ENCODE measurements at regions not wholly inside any gene's neighbourhood (a gene's known extent, or its start where the extent isn't known, plus 50 kb on each side); places are given as distances from the start of the nearest gene placed in this dataset.

- TF ChIP-seq CREB1 (CRISPR knock-in tag; IDR thresholded peaks at IDR 0.05; ENCODE audit: low read depth) (no peak), STAT1 (IDR thresholded peaks at IDR 0.05; ENCODE audit: unreplicated experiment) (no peak), ZNF114 (CRISPR knock-in tag; IDR thresholded peaks at IDR 0.05) (no peak)
These were observed 189.9 kb upstream of the PRSS58 start (continued) for GRCh38 chr7:142447762-142448161.

- no peaks in the 10 kb centered on the region for H3K9me2 ChIP-seq (ENCODE audit: insufficient read depth)
- no peaks in the 10 kb centered on the region for H3K27me3 ChIP-seq (ENCODE audit: insufficient read depth)
- Mint-ChIP-seq H3K9me3 (no peaks in the 10 kb centered on the region), H3K27ac (peak overlapping the region; percentile 61; the same call in 1 of the 2 replicates), H3K36me3 (ENCODE audit: low read depth) (no peaks in the 10 kb centered on the region), H3K4me3 (no peak overlapping the region), H3K4me1 (peaks cover 25% of the 10 kb centered on the region), H3K27me3 (ENCODE audit: insufficient read depth, low read depth, poor library complexity) (peaks cover 4% of the 10 kb centered on the region)
- peak; percentile 87 to 93 for TF ChIP-seq CTCF (conservative IDR thresholded peaks at IDR 0.05; ENCODE audit: low read depth in 2 of 2)
- no peak for TF ChIP-seq EZH2phosphoT487 (IDR thresholded peaks at IDR 0.05; ENCODE audit: unreplicated experiment)
- peak overlapping the region; percentile 58; the same call in 1 of the 2 replicates for H3K4me2 ChIP-seq
- DNase-seq (ENCODE audit: low spot score) (peak; percentile 88), ATAC-seq (peak; percentile 98)
- H3K36me3 ChIP-seq (ENCODE audit: insufficient read depth), result no peaks in the 10 kb centered on the region
- H3K4me3 ChIP-seq, result no peak overlapping the region
- no peaks in the 10 kb centered on the region for H3K79me2 ChIP-seq (replicated peaks; ENCODE audit: insufficient read depth)
- no peaks in the 10 kb centered on the region for H3F3A ChIP-seq (replicated peaks; ENCODE audit: low read depth)
- H3K4me1 ChIP-seq (ENCODE audit: insufficient read depth), result peaks cover 20% of the 10 kb centered on the region
- H2AFZ ChIP-seq, result peak overlapping the region; percentile 72
- H3K27ac ChIP-seq (ENCODE audit: low read depth), result no peak overlapping the region
- no peaks in the 10 kb centered on the region for H4K20me1 ChIP-seq (replicated peaks; ENCODE audit: insufficient read depth)
These were observed 187.3 kb upstream of the PRSS58 start for GRCh38 chr7:142445019-142445686.

- Histone ChIP-seq H3K4me2 (no peak overlapping the region), H3K27me3 (ENCODE audit: insufficient read depth) (no peaks in the 10 kb centered on the region), H3K4me1 (ENCODE audit: insufficient read depth) (peaks cover 20% of the 10 kb centered on the region), H3F3A (replicated peaks; ENCODE audit: low read depth) (no peaks in the 10 kb centered on the region), H3K27ac (ENCODE audit: low read depth) (no peak overlapping the region), H4K20me1 (replicated peaks; ENCODE audit: insufficient read depth) (no peaks in the 10 kb centered on the region), H3K4me3 (no peak overlapping the region), H2AFZ (no peak overlapping the region), H3K9me2 (ENCODE audit: insufficient read depth) (no peaks in the 10 kb centered on the region), H3K79me2 (replicated peaks; ENCODE audit: insufficient read depth) (no peaks in the 10 kb centered on the region), H3K36me3 (ENCODE audit: insufficient read depth) (no peaks in the 10 kb centered on the region)
- H3K4me3 Mint-ChIP-seq, result no peak overlapping the region
- no peaks in the 10 kb centered on the region for H3K36me3 Mint-ChIP-seq (ENCODE audit: low read depth)
- no peak for ATAC-seq
- peaks cover 6% of the 10 kb centered on the region for H3K27me3 Mint-ChIP-seq (ENCODE audit: insufficient read depth, low read depth, poor library complexity)
- H3K9me3 Mint-ChIP-seq, result no peaks in the 10 kb centered on the region
- H3K4me1 Mint-ChIP-seq, result peaks cover 28% of the 10 kb centered on the region
- no peak overlapping the region for H3K27ac Mint-ChIP-seq
- DNase-seq (ENCODE audit: low spot score), result no peak
- TF ChIP-seq NANOG (IDR thresholded peaks at IDR 0.05; ENCODE audit: borderline replicate concordance) (no peak), CTCF (conservative IDR thresholded peaks at IDR 0.05; ENCODE audit: low read depth in 2 of 2) (no peak), STAT1 (IDR thresholded peaks at IDR 0.05; ENCODE audit: unreplicated experiment) (no peak), REST (IDR thresholded peaks at IDR 0.05; ENCODE audit: unreplicated experiment) (no peak), ZNF331 (CRISPR knock-in tag; IDR thresholded peaks at IDR 0.05; ENCODE audit: low read depth) (no peak), CREB1 (CRISPR knock-in tag; IDR thresholded peaks at IDR 0.05; ENCODE audit: low read depth) (no peak)
These were observed 185.6 kb upstream of the PRSS58 start for GRCh38 chr7:142443216-142444010.

Data from GM23338 (cell line).